Lower leg skin (tissue), 3 donors: ENCODE measurements at regions not wholly inside any gene's neighbourhood (a gene's known extent, or its start where the extent isn't known, plus 50 kb on each side); places are given as distances from the start of the nearest gene placed in this dataset.

Source experiments
- CTCF ChIP-seq, 3 donors: fragments of 450-650 bp; IDR thresholded peaks; one replicate each; pipeline ENCODE4 v1.5.1; 2016; ENCODE audit warnings: antibody characterized with exemption in 3 of 3, mild to moderate bottlenecking in 3 of 3, moderate library complexity in 2 of 3
- POLR2A ChIP-seq, 2 donors: fragments of 450-650 bp; IDR thresholded peaks; one replicate each; pipeline ENCODE4 v1.6.1; 2016 to 2017; ENCODE audit warnings: antibody characterized with exemption in 2 of 2, mild to moderate bottlenecking in 1 of 2, moderate library complexity in 1 of 2

- TF ChIP-seq CTCF (IDR thresholded peaks at IDR 0.05): no peak
- TF ChIP-seq POLR2A (IDR thresholded peaks at IDR 0.05): no peak
These were observed 422.8 kb upstream of the NAALADL2 start for GRCh38 chr3:174436367-174436766.
